A549 (cell line): ENCODE measurements at regions not wholly inside any gene's neighbourhood (a gene's known extent, or its start where the extent isn't known, plus 50 kb on each side); places are given as distances from the start of the nearest gene placed in this dataset.

ENCODE experiments used
- ATAC-seq, 2 experiments: fragments of 200-7000 bp in 1 of 2; fragments of >200 bp in 1 of 2; cut with Nextera tagmentation in 1 of 2; cut with Tn5 transposase in 1 of 2; 3 replicates each; pipeline versions ENCODE4 v1.8.0 to v1.9.1; 2018 to 2020; ENCODE audit warnings: mild to moderate bottlenecking in 1 of 2, moderate library complexity in 1 of 2
- CTCF ChIA-PET: fragments of 300-600 bp; sonication (Branson Sonifier 250); formaldehyde crosslinking; extraction: SDS; loops from one replicate; lab custom pipeline; 2021; ENCODE audit warnings: antibody characterized with exemption, inconsistent platforms; lab: Yijun Ruan, JAX
- POLR2A ChIA-PET: fragments of 350-600 bp; formaldehyde crosslinking; extraction: SDS; loops from one replicate; lab custom pipeline; 2021; ENCODE audit warnings: antibody characterized with exemption, inconsistent platforms; lab: Yijun Ruan, JAX
- DNase-seq, 2 experiments: peaks; one replicate each; pipeline versions ENCODE4 v3.0.0 to v3.0.0-alpha.2; 2011 to 2016; ENCODE audit warnings: low read depth in 1 of 2, low spot score in 1 of 2
- FAIRE-seq: peaks from 2 replicates; lab custom pipeline; 2011; peaks lifted over from hg19 to GRCh38; lab: Jason Lieb, UNC
- H3K27ac ChIP-seq, 2 experiments: fragments of >200 bp; sonication (Bioruptor Twin); formaldehyde crosslinking; 3 replicates each; pipeline ENCODE4 v1.5.1; 2016 to 2017
- H3K4me1 ChIP-seq: fragments of >200 bp; sonication (Bioruptor Twin); formaldehyde crosslinking; 3 replicates; pipeline ENCODE4 v1.6.1; 2016
- H3K4me2 ChIP-seq: fragments of >200 bp; sonication (Bioruptor Twin); formaldehyde crosslinking; 3 replicates; pipeline ENCODE4 v1.6.1; 2016
- H3K4me3 ChIP-seq: fragments of >200 bp; sonication (Bioruptor Twin); formaldehyde crosslinking; 3 replicates; pipeline ENCODE4 v1.5.1; 2016
- H3K9me3 ChIP-seq: fragments of >200 bp; sonication (Bioruptor Twin); formaldehyde crosslinking; 3 replicates; pipeline ENCODE4 v1.6.1; 2016
- BCL3 ChIP-seq: fragments of >200 bp; sonication (Bioruptor Twin); formaldehyde crosslinking; IDR thresholded peaks from 3 replicates; pipeline ENCODE4 v1.6.1; 2016
- CBX2 ChIP-seq: fragments of 200-600 bp; sonication (generic); IDR thresholded peaks from 2 replicates; pipeline ENCODE4 v1.6.1; 2016; ENCODE audit warnings: low read depth, mild to moderate bottlenecking, borderline replicate concordance
- CHD2 ChIP-seq: fragments of 150-350 bp; IDR thresholded peaks from 2 replicates; pipeline ENCODE4 v1.6.1; 2014; ENCODE audit warnings: low read length; ENCODE audit not compliant: partially characterized antibody
- CHD4 ChIP-seq: fragments of 200-600 bp; sonication (generic); IDR thresholded peaks from 2 replicates; pipeline ENCODE4 v1.6.1; 2016; ENCODE audit warnings: antibody characterized with exemption, mild to moderate bottlenecking, borderline replicate concordance
- CTCF ChIP-seq: fragments of >200 bp; sonication (Bioruptor Twin); formaldehyde crosslinking; IDR thresholded peaks from 3 replicates; pipeline ENCODE4 v1.5.1; 2016
- EHF ChIP-seq: fragments of 250-450 bp; sonication (Bioruptor Pico); IDR thresholded peaks from 2 replicates; pipeline ENCODE4 v1.5.0; 2020; ENCODE audit warnings: mild to moderate bottlenecking
- EHMT2 ChIP-seq: fragments of 200-600 bp; sonication (generic); IDR thresholded peaks from 2 replicates; pipeline ENCODE4 v1.6.1; 2016; ENCODE audit warnings: antibody characterized with exemption, low read depth, mild to moderate bottlenecking, moderate library complexity
- ESRRA ChIP-seq: fragments of 150-350 bp; IDR thresholded peaks from 2 replicates; pipeline ENCODE4 v1.6.1; 2014; ENCODE audit warnings: mild to moderate bottlenecking, low read length, borderline replicate concordance
- FOSB ChIP-seq: fragments of 250-450 bp; sonication (Bioruptor Pico); IDR thresholded peaks from 2 replicates; pipeline ENCODE4 v1.5.0; 2020; ENCODE audit warnings: mild to moderate bottlenecking, moderate library complexity
- FOSL2 ChIP-seq, 2 experiments: fragments of 450-650 bp in 1 of 2; fragments of >200 bp in 1 of 2; sonication (Bioruptor Twin) in 1 of 2; formaldehyde crosslinking; IDR thresholded peaks; 2 replicates each; pipeline versions ENCODE4 v1.5.0 to v1.6.1; 2016 to 2020; ENCODE audit warnings: mild to moderate bottlenecking in 1 of 2, moderate library complexity in 1 of 2
- HDAC2 ChIP-seq: fragments of 200-600 bp; sonication (generic); IDR thresholded peaks from 2 replicates; pipeline ENCODE4 v1.6.1; 2016
- HES2 ChIP-seq: fragments of >200 bp; sonication (Bioruptor Twin); formaldehyde crosslinking; IDR thresholded peaks from 2 replicates; pipeline ENCODE4 v1.6.1; 2016
- HEYL ChIP-seq: fragments of 250-450 bp; sonication (Bioruptor Pico); IDR thresholded peaks from 2 replicates; pipeline ENCODE4 v1.8.0; 2021; ENCODE audit warnings: mild to moderate bottlenecking, moderate library complexity
- HMGXB4 ChIP-seq: fragments of 250-450 bp; sonication (Bioruptor Pico); IDR thresholded peaks from 2 replicates; pipeline ENCODE4 v1.5.0; 2021; ENCODE audit warnings: mild to moderate bottlenecking, moderate library complexity, borderline replicate concordance
- HOXB13 ChIP-seq: fragments of 250-450 bp; sonication (Bioruptor Pico); IDR thresholded peaks from 2 replicates; pipeline ENCODE4 v1.5.0; 2020; ENCODE audit warnings: low read depth, mild to moderate bottlenecking, moderate library complexity
- HOXB5 ChIP-seq: fragments of 250-450 bp; sonication (Bioruptor Pico); IDR thresholded peaks from 2 replicates; pipeline ENCODE4 v1.5.0; 2020; ENCODE audit warnings: mild to moderate bottlenecking, moderate library complexity
- JUNB ChIP-seq: fragments of >200 bp; sonication (Bioruptor Twin); formaldehyde crosslinking; IDR thresholded peaks from 2 replicates; pipeline ENCODE4 v1.6.1; 2016
- KDM1A ChIP-seq: fragments of 200-600 bp; sonication (generic); IDR thresholded peaks from 2 replicates; pipeline ENCODE4 v1.6.1; 2016; ENCODE audit warnings: low read depth, mild to moderate bottlenecking
- KDM5A ChIP-seq: fragments of 200-600 bp; sonication (generic); IDR thresholded peaks from 2 replicates; pipeline ENCODE4 v1.6.1; 2016; ENCODE audit warnings: antibody characterized with exemption, mild to moderate bottlenecking
- MAFK ChIP-seq: fragments of 450-650 bp; IDR thresholded peaks from 2 replicates; pipeline ENCODE4 v1.6.1; 2014; ENCODE audit not compliant: partially characterized antibody
- MAZ ChIP-seq: fragments of 150-350 bp; IDR thresholded peaks from 2 replicates; pipeline ENCODE4 v1.6.1; 2014; ENCODE audit warnings: antibody characterized with exemption, low read depth, low read length, borderline replicate concordance
- NFE2L2 ChIP-seq: fragments of 150-350 bp; conservative IDR thresholded peaks from 2 replicates; pipeline ENCODE4 v1.6.1; 2014; ENCODE audit warnings: low read length
- PHF8 ChIP-seq: fragments of 200-600 bp; sonication (generic); IDR thresholded peaks from 2 replicates; pipeline ENCODE4 v1.6.1; 2016; ENCODE audit warnings: low read depth, mild to moderate bottlenecking, antibody characterized with exemption, moderate library complexity, borderline replicate concordance
- RCOR1 ChIP-seq: fragments of 150-350 bp; IDR thresholded peaks from 2 replicates; pipeline ENCODE4 v1.6.1; 2014; ENCODE audit warnings: antibody characterized with exemption, low read length, low read depth
- SMC3 ChIP-seq: fragments of >200 bp; sonication (Bioruptor Twin); formaldehyde crosslinking; IDR thresholded peaks from 3 replicates; pipeline ENCODE4 v1.6.1; 2018; ENCODE audit warnings: inconsistent platforms
- USF2 ChIP-seq: fragments of 450-650 bp; IDR thresholded peaks from 2 replicates; pipeline ENCODE4 v1.6.1; 2014; ENCODE audit warnings: antibody characterized with exemption
- ZC3H11A ChIP-seq: fragments of 450-650 bp; IDR thresholded peaks from 2 replicates; pipeline ENCODE4 v1.6.1; 2014; ENCODE audit warnings: antibody characterized with exemption, mild to moderate bottlenecking
- ZNF302 ChIP-seq: fragments of 250-450 bp; sonication (Bioruptor Pico); IDR thresholded peaks from 2 replicates; pipeline ENCODE4 v1.9.0; 2021; ENCODE audit warnings: inconsistent platforms, mild to moderate bottlenecking, moderate library complexity
- WGBS: methylation state at CpG from one replicate; pipeline ENCODE4 v1.1.6; 2017; ENCODE audit errors: missing lambda C conversion rate; 5-methylcytosine and 5-hydroxymethylcytosine counted together

- CTCF ChIA-PET, result no interaction called here
- DNase-seq (no peak), FAIRE-seq (no peak), ATAC-seq (no peak)
- TF ChIP-seq FOSL2 (IDR thresholded peaks at IDR 0.05) (no peak), FOSL2 (CRISPR knock-in tag; IDR thresholded peaks at IDR 0.05) (no peak), SMC3 (no peak), ZNF302 (no peak), EHF (CRISPR knock-in tag) (no peak), CBX2 (no peak), FOSB (CRISPR knock-in tag) (no peak), CHD2 (no peak), PHF8 (no peak), KDM5A (no peak), MAFK (no peak), HOXB5 (no peak), NFE2L2 (no peak)
- Histone ChIP-seq H3K4me3 (no peak overlapping the region), H3K9me3 (peaks cover 6% of the 10 kb centered on the region; the same call in 2 of the 3 replicates), H3K27ac (no peak overlapping the region), H3K4me2 (no peak overlapping the region), H3K4me1 (no peaks in the 10 kb centered on the region)
- WGBS, result 30% methylated on average over 2 of the region's 2 CpGs
- POLR2A ChIA-PET, result no interaction called here
Measured at GRCh38 chr11:24312464-24313238, 184.2 kb upstream of the LUZP2 start.

- WGBS, result 14% methylated on average over 2 of the region's 2 CpGs
- H3K4me3 ChIP-seq, result no peak overlapping the region
- no peaks in the 10 kb centered on the region for H3K4me1 ChIP-seq
- H3K27ac ChIP-seq, result no peak overlapping the region
- CTCF ChIA-PET, result no interaction called here
- POLR2A ChIA-PET, result no interaction called here
- TF ChIP-seq CHD4, result no peak
- no peak for TF ChIP-seq USF2
- TF ChIP-seq BCL3, result no peak
- TF ChIP-seq EHMT2, result no peak
- TF ChIP-seq RCOR1, result no peak
- no peak for TF ChIP-seq JUNB
- no peak for TF ChIP-seq HEYL (CRISPR knock-in tag)
- no peak for TF ChIP-seq ESRRA
- no peak for TF ChIP-seq MAFK
- no peak for TF ChIP-seq EHF (CRISPR knock-in tag)
- no peak for TF ChIP-seq HMGXB4 (CRISPR knock-in tag)
- DNase-seq (no peak), FAIRE-seq (no peak), ATAC-seq (no peak)
- no peak overlapping the region for H3K4me2 ChIP-seq
- no peaks in the 10 kb centered on the region for H3K9me3 ChIP-seq
Measured at GRCh38 chr11:24321229-24321628, 175.6 kb upstream of the LUZP2 start.

GRCh38 chr11:24324211-24324610, 172.6 kb upstream of the LUZP2 start:
- ATAC-seq, result no peak
- no peaks in the 10 kb centered on the region for H3K9me3 ChIP-seq
- no peak overlapping the region for H3K4me2 ChIP-seq
- no peak for DNase-seq
- H3K27ac ChIP-seq, result no peak overlapping the region
- CTCF ChIA-PET, result no interaction called here
- no peak for FAIRE-seq
- POLR2A ChIA-PET, result no interaction called here
- H3K4me3 ChIP-seq, result no peak overlapping the region
- H3K4me1 ChIP-seq, result no peaks in the 10 kb centered on the region
- TF ChIP-seq ZC3H11A, result no peak
- no peak for TF ChIP-seq HOXB13 (CRISPR knock-in tag)
- no peak for TF ChIP-seq HDAC2
- TF ChIP-seq ZNF302, result no peak
- TF ChIP-seq USF2, result no peak
- no peak for TF ChIP-seq HES2
- TF ChIP-seq EHMT2, result no peak
- no peak for TF ChIP-seq MAZ
- no peak for TF ChIP-seq KDM1A
- TF ChIP-seq JUNB, result no peak
- TF ChIP-seq CTCF, result no peak
